GM12872 (cell line): ENCODE measurements at regions not wholly inside any gene's neighbourhood (a gene's known extent, or its start where the extent isn't known, plus 50 kb on each side); places are given as distances from the start of the nearest gene placed in this dataset.

Experiments used
- TF ChIP-seq, protein P1 (sequence below): IDR thresholded peaks from 3 replicates; pipeline ENCODE4 v1.5.1; 2011; ENCODE audit warnings: low read depth, mild to moderate bottlenecking, low read length, moderate library complexity; ENCODE audit not compliant: insufficient read depth

DNA sequence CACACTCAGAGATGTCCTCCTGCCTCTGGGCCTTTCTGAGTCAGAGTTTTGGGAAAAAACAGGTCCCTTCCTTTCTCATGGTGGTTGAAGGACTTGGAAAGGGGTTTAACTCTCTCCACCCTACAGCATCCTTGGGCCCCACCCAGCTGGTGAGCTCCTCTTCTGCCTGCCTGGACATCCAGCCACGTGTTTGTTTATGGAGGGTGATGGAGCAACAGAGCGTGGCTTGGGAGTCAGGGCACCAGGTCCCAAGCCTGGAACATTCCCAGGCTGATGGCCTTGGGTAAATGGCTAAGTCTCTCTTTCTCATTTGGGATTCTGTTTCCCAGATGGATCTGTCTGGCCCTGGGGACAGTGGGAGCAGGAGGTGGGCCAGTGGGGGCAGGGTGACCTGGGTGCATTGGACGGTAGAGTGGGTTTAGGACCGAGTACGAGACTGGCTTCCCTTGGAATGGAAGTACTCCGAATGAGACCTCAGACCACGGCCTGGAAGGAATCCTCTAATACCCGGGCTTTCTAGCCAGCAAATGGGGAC, 141.1 kb upstream of the IRX2 start:
- TF ChIP-seq, protein P1, sequence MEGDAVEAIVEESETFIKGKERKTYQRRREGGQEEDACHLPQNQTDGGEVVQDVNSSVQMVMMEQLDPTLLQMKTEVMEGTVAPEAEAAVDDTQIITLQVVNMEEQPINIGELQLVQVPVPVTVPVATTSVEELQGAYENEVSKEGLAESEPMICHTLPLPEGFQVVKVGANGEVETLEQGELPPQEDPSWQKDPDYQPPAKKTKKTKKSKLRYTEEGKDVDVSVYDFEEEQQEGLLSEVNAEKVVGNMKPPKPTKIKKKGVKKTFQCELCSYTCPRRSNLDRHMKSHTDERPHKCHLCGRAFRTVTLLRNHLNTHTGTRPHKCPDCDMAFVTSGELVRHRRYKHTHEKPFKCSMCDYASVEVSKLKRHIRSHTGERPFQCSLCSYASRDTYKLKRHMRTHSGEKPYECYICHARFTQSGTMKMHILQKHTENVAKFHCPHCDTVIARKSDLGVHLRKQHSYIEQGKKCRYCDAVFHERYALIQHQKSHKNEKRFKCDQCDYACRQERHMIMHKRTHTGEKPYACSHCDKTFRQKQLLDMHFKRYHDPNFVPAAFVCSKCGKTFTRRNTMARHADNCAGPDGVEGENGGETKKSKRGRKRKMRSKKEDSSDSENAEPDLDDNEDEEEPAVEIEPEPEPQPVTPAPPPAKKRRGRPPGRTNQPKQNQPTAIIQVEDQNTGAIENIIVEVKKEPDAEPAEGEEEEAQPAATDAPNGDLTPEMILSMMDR: no peak

DNA sequence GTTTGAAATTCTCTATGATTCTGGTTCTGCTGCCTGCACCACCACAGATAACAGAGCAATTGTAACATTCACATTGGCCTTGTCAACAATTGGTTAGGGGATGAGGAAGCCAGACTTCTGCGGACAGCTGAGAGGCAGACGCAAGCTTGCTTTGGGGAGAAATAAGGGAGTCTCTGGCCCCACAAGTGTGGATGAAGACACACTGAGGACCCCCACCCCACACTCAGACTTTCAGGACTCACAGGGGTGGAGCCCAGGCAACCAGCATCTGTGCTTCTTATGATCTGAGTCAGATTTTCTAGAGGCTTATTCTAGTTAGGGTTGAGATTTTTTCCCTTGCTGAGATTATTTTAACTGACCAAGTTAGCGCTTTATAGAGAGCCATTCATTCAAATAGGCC, 140.3 kb upstream of the IRX2 start:
- TF ChIP-seq, protein P1: no peak

DNA sequence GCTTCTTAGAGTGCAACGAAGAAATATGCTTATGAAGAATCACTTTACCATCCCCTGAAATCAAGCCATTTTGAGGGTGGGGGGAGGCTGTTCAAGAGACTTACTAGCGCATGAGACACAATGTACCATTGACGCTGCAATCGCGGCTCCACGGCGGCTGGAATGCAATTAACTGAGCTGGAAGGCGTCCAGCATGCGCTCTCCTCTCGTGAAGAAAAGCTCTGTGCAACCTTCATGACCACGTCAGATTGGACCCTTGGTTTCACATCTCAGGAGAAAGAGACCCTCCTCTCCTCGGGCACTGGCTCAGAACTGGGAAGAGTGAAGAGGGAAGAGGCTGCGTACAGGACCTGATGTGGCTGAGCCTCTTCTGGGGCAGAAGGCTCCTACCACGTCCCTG, 138.5 kb upstream of the IRX2 start:
- TF ChIP-seq, protein P1: no peak

DNA sequence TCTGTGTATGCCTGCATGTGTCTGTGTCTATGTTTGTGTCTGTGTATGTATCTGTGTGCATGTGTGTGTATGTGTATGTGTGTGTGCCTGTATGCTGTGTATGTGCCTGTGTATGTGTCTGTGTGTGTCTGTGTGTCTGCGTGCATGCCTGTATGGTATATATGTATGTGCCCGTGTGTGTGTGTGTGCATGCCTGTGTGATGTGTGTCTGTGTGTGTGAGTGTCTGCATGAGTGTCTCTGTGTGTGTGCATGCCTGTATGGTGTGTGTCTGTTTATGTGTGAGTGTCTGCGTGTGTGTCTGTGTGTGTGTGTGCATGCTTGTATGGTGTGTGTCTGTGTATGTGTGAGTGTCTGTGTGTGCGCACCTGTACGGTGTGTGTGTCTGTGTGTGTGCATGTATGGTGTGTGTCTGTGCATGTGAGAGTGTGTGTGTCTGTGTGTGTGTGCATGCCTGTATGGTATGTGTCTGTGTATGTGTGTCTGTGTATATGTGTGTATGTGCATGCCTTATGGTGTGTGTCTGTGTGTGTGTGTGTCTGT, 137.1 kb upstream of the IRX2 start:
- TF ChIP-seq, protein P1: no peak

DNA sequence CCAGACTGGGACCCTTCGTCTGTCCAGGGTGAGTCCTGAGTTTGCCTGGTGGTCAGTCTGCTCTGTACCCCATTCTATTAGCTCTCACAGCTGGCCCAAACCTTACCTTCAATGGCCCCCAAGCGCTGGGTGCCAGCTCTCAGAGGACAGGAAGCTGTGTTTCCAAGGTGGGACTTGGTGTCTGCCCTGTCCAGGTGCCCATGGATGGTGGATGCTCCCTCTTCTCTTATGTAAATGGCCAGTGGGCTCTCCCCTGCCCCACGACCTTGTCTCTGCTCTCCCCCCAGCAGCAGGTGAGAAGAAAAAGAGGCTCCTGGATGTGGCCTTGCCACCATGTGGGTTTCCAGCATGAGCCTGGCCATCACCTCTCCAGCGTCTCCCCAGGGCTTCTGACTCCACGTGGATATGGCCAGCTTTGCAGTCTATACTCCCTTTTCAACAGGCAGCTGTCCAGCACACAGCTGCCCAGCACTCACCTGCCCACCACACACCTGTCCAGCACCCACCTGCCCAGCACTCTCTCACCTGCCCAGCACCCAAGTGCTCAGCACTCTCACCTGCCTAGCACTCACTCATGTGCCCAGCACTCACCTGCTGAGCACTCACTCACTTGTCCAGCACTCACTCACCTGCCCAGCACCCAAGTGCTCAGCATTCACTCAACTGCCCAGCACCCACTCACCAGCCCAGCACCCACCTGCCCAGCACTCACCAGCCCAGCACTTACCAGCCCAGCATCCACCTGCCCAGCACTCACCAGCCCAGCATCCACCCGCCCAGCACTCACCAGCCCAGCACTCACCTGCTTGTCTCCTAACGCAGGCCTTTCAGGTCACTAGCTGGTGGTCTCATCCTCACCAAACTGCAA, 136.2 kb upstream of the IRX2 start:
- TF ChIP-seq, protein P1: no peak

DNA sequence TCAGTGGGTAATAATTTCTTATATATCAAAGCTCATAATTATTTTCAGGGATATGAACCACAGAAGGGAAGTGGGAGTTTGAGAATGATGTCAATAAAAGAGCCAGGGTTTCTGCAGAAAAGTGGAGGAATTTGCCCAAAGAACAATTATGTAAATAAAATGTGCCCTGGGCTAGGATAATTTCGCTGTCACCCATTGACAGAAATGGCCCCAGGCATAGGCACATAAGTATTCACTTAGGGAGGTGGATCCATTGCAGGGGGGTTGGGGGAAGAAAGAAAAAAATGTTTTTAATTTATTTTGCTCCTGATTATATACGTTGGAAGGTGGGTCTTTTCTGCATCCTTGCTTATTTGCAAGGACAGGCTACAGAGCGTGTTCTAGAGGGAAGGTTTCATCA, 135.1 kb upstream of the IRX2 start:
- TF ChIP-seq, protein P1: no peak

DNA sequence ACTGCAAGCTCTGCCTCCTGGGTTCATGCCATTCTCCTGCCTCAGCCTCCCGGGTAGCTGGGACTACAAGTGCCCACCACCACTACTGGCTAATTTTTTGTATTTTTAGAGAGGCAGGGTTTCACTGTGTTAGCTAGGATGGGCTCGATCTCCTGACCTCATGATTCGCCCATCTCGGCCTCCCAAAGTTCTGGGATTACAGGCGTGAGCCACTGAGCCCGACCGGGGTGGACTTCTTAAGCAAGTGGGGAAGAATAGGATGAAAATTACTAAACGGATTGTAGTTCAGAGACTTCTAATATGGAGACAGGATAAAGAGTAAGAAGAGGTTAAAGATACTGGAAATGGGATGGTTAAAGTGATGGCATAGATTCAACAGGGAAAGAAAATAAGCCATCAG, 132.3 kb upstream of the IRX2 start:
- TF ChIP-seq, protein P1: no peak
